ENCODE measurements at regions not wholly inside any gene's neighbourhood (a gene's known extent, or its start where the extent isn't known, plus 50 kb on each side); places are given as distances from the start of the nearest gene placed in this dataset.

DNA sequence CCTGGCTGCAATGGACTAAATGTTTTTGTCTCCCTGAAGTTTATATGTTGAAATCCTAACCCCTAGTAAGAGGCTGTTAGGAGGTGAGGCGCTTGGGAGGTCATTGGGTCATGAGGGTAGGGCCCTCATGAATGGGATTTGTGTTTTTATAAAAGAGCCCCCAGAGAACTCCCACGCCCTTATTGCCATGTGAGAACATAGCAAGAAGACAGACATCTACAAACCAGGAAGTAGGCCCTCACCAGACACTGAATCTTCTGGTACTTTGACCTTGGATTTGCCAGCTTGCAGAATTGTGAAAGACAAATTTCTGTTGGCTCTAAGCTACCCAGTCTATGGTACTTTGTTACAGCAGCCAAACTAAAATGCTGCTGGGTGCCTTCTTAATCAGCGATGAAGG is 96.1 kb upstream of the SPATA13 start:
- DNase-seq (ENCODE audit: insufficient read length, low spot score, missing footprints) = no peak
- Histone ChIP-seq H3K27ac (ENCODE audit: low read depth, low read length) (no peak overlapping the region), H3K27me3 (ENCODE audit: insufficient read depth, low read length) (peaks cover 4% of the 10 kb centered on the region), H3K4me3 (ENCODE audit: insufficient read depth, low read length) (no peak overlapping the region), H4K20me1 (ENCODE audit: insufficient read depth, low read length) (no peaks in the 10 kb centered on the region), H3K36me3 (ENCODE audit: insufficient read depth, low read length) (no peaks in the 10 kb centered on the region), H3K9me3 (ENCODE audit: low read depth, low read length) (no peaks in the 10 kb centered on the region), H3K79me2 (ENCODE audit: insufficient read depth, low read length) (no peaks in the 10 kb centered on the region), H2AFZ (ENCODE audit: low read length) (no peak overlapping the region), H3K4me2 (ENCODE audit: insufficient read depth, low read length) (no peak overlapping the region), H3K4me1 (ENCODE audit: insufficient read depth, low read length) (peaks cover 6% of the 10 kb centered on the region)
- TF ChIP-seq, protein P1, sequence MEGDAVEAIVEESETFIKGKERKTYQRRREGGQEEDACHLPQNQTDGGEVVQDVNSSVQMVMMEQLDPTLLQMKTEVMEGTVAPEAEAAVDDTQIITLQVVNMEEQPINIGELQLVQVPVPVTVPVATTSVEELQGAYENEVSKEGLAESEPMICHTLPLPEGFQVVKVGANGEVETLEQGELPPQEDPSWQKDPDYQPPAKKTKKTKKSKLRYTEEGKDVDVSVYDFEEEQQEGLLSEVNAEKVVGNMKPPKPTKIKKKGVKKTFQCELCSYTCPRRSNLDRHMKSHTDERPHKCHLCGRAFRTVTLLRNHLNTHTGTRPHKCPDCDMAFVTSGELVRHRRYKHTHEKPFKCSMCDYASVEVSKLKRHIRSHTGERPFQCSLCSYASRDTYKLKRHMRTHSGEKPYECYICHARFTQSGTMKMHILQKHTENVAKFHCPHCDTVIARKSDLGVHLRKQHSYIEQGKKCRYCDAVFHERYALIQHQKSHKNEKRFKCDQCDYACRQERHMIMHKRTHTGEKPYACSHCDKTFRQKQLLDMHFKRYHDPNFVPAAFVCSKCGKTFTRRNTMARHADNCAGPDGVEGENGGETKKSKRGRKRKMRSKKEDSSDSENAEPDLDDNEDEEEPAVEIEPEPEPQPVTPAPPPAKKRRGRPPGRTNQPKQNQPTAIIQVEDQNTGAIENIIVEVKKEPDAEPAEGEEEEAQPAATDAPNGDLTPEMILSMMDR (IDR thresholded peaks at IDR 0.05; ENCODE audit: extremely low read depth, low read depth, low read length) = no peak

DNA sequence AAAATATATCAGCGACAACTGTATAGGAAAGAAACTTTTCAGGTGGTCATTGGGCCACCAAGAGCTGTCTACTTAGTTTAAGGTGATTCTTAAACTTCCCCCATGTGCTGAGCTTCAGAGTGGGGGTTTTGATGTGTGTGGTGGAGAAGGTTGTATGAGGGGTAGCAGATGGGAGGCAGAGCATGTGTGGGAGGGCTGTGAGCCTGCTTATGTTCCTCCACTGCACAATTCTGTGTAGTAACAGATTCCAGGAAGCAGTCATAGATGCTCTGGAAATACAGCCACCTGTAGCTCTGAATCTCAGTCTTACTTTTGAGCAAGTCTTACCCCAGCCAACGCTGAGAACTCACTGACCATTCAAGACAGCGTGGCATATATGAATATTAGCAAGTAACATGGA is 95.3 kb upstream of the SPATA13 start:
- Histone ChIP-seq H3K27ac (ENCODE audit: low read depth, low read length) (no peak overlapping the region), H3K79me2 (ENCODE audit: insufficient read depth, low read length) (no peaks in the 10 kb centered on the region), H3K4me2 (ENCODE audit: insufficient read depth, low read length) (no peak overlapping the region), H3K27me3 (ENCODE audit: insufficient read depth, low read length) (peaks cover 9% of the 10 kb centered on the region), H3K36me3 (ENCODE audit: insufficient read depth, low read length) (no peaks in the 10 kb centered on the region), H3K4me3 (ENCODE audit: insufficient read depth, low read length) (no peak overlapping the region), H2AFZ (ENCODE audit: low read length) (no peak overlapping the region), H3K4me1 (ENCODE audit: insufficient read depth, low read length) (peaks cover 6% of the 10 kb centered on the region), H3K9me3 (ENCODE audit: low read depth, low read length) (no peaks in the 10 kb centered on the region), H4K20me1 (ENCODE audit: insufficient read depth, low read length) (no peaks in the 10 kb centered on the region)
- no peak for DNase-seq (ENCODE audit: insufficient read length, low spot score, missing footprints)
- TF ChIP-seq, protein P1 (IDR thresholded peaks at IDR 0.05; ENCODE audit: extremely low read depth, low read depth, low read length) = no peak

DNA sequence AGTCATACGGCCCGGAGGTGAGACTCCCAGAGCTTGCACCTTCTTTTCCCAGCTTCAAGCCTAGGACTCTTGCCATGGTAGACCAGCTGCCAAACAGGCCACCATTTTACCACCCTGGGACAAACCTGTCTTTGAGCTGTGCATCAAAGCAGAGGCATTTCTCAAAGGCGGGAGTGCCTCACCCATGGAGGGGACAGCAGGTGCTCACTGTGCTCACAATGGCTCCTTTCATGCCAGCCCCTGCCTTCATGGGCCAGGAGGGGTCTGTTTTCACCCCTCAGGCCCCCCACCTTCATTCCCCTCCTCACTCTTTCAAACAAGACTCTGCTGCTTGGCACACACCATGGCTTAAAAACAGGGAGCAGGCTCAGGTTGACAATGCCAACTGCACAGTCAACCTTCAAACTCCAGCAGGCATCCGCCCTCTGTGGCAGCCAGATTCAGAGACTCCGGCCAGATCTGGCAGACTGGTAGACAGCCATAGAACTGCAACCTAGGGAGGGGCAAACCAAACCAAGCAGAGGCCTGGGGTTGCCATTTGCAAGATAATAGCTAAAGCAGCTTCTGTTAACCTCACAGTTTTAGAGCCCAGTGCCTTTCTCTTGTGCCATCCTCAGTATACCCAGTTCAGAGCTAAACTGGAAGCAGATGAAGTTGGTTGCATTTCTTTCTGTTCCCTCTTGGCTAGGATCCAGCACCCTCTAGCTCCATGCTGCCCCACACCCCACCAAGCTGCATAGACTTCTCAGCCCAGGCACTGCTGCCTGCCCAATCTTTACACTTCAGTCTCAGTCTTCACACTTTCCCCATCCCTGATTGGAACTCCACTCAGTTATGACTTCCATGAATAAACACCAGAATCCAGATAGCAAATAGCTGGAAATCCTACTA is 93.9 kb upstream of the SPATA13 start:
- Histone ChIP-seq H3K4me2 (ENCODE audit: insufficient read depth, low read length) (no peak overlapping the region), H2AFZ (ENCODE audit: low read length) (no peak overlapping the region), H4K20me1 (ENCODE audit: insufficient read depth, low read length) (no peaks in the 10 kb centered on the region), H3K36me3 (ENCODE audit: insufficient read depth, low read length) (no peaks in the 10 kb centered on the region), H3K79me2 (ENCODE audit: insufficient read depth, low read length) (no peaks in the 10 kb centered on the region), H3K4me3 (ENCODE audit: insufficient read depth, low read length) (no peak overlapping the region), H3K27ac (ENCODE audit: low read depth, low read length) (no peak overlapping the region), H3K9me3 (ENCODE audit: low read depth, low read length) (no peaks in the 10 kb centered on the region), H3K27me3 (ENCODE audit: insufficient read depth, low read length) (peaks cover 9% of the 10 kb centered on the region), H3K4me1 (ENCODE audit: insufficient read depth, low read length) (peaks cover 6% of the 10 kb centered on the region)
- TF ChIP-seq, protein P1 (IDR thresholded peaks at IDR 0.05; ENCODE audit: extremely low read depth, low read depth, low read length) = no peak
- DNase-seq (ENCODE audit: insufficient read length, low spot score, missing footprints) = no peak

DNA sequence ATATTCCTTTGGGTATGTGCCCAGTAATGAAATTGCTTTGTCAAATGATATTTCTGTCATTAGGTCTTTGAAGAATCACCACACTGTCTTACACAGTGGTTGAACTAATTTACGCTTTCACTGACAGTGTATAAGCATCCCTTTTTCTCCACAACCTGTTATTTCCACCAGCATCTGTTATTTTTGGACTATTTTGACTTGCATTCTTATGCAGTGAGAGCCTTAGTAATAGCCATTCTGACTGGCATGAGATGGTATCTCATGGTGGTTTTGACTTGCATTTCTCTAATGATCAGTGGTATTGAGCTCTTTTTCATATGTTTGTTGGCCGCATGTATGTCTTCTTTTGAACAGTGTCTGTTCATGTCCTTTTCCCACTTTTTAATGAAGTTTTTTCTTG is 92.0 kb upstream of the SPATA13 start:
- Histone ChIP-seq H3K27me3 (ENCODE audit: insufficient read depth, low read length) (peaks cover 9% of the 10 kb centered on the region), H3K79me2 (ENCODE audit: insufficient read depth, low read length) (no peaks in the 10 kb centered on the region), H3K9me3 (ENCODE audit: low read depth, low read length) (no peaks in the 10 kb centered on the region), H4K20me1 (ENCODE audit: insufficient read depth, low read length) (no peaks in the 10 kb centered on the region), H2AFZ (ENCODE audit: low read length) (no peak overlapping the region), H3K27ac (ENCODE audit: low read depth, low read length) (no peak overlapping the region), H3K4me1 (ENCODE audit: insufficient read depth, low read length) (peaks cover 3% of the 10 kb centered on the region), H3K36me3 (ENCODE audit: insufficient read depth, low read length) (no peaks in the 10 kb centered on the region), H3K4me3 (ENCODE audit: insufficient read depth, low read length) (no peak overlapping the region), H3K4me2 (ENCODE audit: insufficient read depth, low read length) (no peak overlapping the region)
- TF ChIP-seq, protein P1 (IDR thresholded peaks at IDR 0.05; ENCODE audit: extremely low read depth, low read depth, low read length) = no peak
- DNase-seq (ENCODE audit: insufficient read length, low spot score, missing footprints) = no peak

Measured in osteoblast (primary cell).